ENCODE measurements at regions not wholly inside any gene's neighbourhood (a gene's known extent, or its start where the extent isn't known, plus 50 kb on each side); places are given as distances from the start of the nearest gene placed in this dataset.

- TF ChIP-seq TBP (optimal IDR thresholded peaks at IDR 0.05; ENCODE audit: low read depth, low read length) (no peak), KDM2B (CRISPR knock-in tag; IDR thresholded peaks at IDR 0.05) (no peak), POLR2AphosphoS5 (IDR thresholded peaks at IDR 0.05; ENCODE audit: control insufficient read depth, insufficient read depth, low read depth, low read length) (no peak), CTCF (IDR thresholded peaks at IDR 0.05 in 2 of 3, conservative IDR thresholded peaks at IDR 0.05 in 1 of 3; ENCODE audit: insufficient read depth in 2 of 3, low read depth in 1 of 3, low read length in 3 of 3) (no peak), THRA (IDR thresholded peaks at IDR 0.05) (no peak), POLR2A (conservative IDR thresholded peaks at IDR 0.05) (no peak), ZNF384 (IDR thresholded peaks at IDR 0.05; ENCODE audit: low read depth, low read length) (no peak), YY1 (IDR thresholded peaks at IDR 0.05; ENCODE audit: borderline replicate concordance in 1 of 3, control insufficient read depth in 1 of 3, extremely low read depth in 1 of 3, insufficient read depth in 3 of 3, insufficient read length in 1 of 3, insufficient replicate concordance in 2 of 3, low read depth in 1 of 3, low read length in 2 of 3) (no peak)
Measured at GRCh38 chr6:68158256-68158655, 476.8 kb upstream of the ADGRB3 start.

Data from K562 (cell line).